OCI-LY7 (cell line): ENCODE measurements at regions not wholly inside any gene's neighbourhood (a gene's known extent, or its start where the extent isn't known, plus 50 kb on each side); places are given as distances from the start of the nearest gene placed in this dataset.

Experiments
- BruUV-seq: library from RNA; stranded (reverse); fragments of 400-500 nt; replicated peaks from 2 replicates; lab custom pipeline; 2021; lab: Mats Ljungman, UMichigan
- CTCF ChIA-PET: fragments of 300-600 bp; sonication (Branson Sonifier 250); formaldehyde crosslinking; loops from one replicate; lab custom pipeline; 2022; ENCODE audit warnings: antibody characterized with exemption; ENCODE audit not compliant: unreplicated experiment; lab: Charles Lee
- POLR2A ChIA-PET: fragments of 300-600 bp; sonication (Branson Sonifier 250); formaldehyde crosslinking; loops from one replicate; lab custom pipeline; 2022; ENCODE audit warnings: antibody characterized with exemption; lab: Charles Lee
- DNase-seq: peaks from one replicate; pipeline ENCODE4 v3.0.0-alpha.2; 2015; ENCODE audit warnings: low spot score
- H2AFZ ChIP-seq: fragments of 200-600 bp; sonication (generic), shearing (Covaris generic); 2 replicates; pipeline ENCODE4 v1.6.1; 2014; ENCODE audit warnings: mild to moderate bottlenecking, antibody characterized with exemption, low read length, moderate library complexity
- H3K27ac ChIP-seq: fragments of 200-600 bp; sonication (generic); 2 replicates; pipeline ENCODE4 v1.5.1; 2014; ENCODE audit warnings: mixed run types, low read depth, mild to moderate bottlenecking, moderate library complexity, low read length, inconsistent platforms; ENCODE audit not compliant: poor library complexity, severe bottlenecking
- H3K36me3 ChIP-seq: fragments of 200-600 bp; sonication (generic); 2 replicates; pipeline ENCODE4 v1.6.1; 2014; ENCODE audit warnings: mild to moderate bottlenecking, antibody characterized with exemption, low read length, moderate library complexity, mixed read lengths; ENCODE audit not compliant: insufficient read depth
- H3K4me1 ChIP-seq: fragments of 200-600 bp; sonication (generic); 2 replicates; pipeline ENCODE4 v1.5.1; 2014; ENCODE audit warnings: mild to moderate bottlenecking, low read length; ENCODE audit not compliant: insufficient read depth, poor library complexity, severe bottlenecking
- H3K4me2 ChIP-seq: fragments of 200-600 bp; sonication (generic); 2 replicates; pipeline ENCODE4 v1.6.1; 2014; ENCODE audit warnings: mild to moderate bottlenecking, low read length
- H3K4me3 ChIP-seq: fragments of 200-600 bp; sonication (generic); 2 replicates; pipeline ENCODE4 v1.5.1; 2014; ENCODE audit warnings: mild to moderate bottlenecking, low read depth, low read length; ENCODE audit not compliant: poor library complexity, severe bottlenecking
- H3K79me2 ChIP-seq: fragments of 200-600 bp; sonication (generic); 2 replicates; pipeline ENCODE4 v1.6.1; 2016; ENCODE audit warnings: low read depth, mild to moderate bottlenecking, low read length, moderate library complexity, mixed read lengths; ENCODE audit not compliant: insufficient read depth
- H3K9me2 ChIP-seq: fragments of 200-600 bp; sonication (generic); 2 replicates; pipeline ENCODE4 v1.6.1; 2016; ENCODE audit warnings: mild to moderate bottlenecking, low read length, mixed read lengths; ENCODE audit not compliant: insufficient read depth
- H3K9me3 ChIP-seq: fragments of 200-600 bp; sonication (generic); 2 replicates; pipeline ENCODE4 v1.6.1; 2014; ENCODE audit warnings: mild to moderate bottlenecking, mixed run types, low read length, mixed read lengths
- H4K20me1 ChIP-seq: fragments of 200-600 bp; sonication (generic); 2 replicates; pipeline ENCODE4 v1.6.1; 2014; ENCODE audit warnings: mild to moderate bottlenecking, antibody characterized with exemption, low read length, moderate library complexity, mixed read lengths; ENCODE audit not compliant: insufficient read depth
- CTCF ChIP-seq: fragments of 200-600 bp; sonication (generic); conservative IDR thresholded peaks from 2 replicates; pipeline ENCODE4 v1.5.1; 2014; ENCODE audit warnings: mild to moderate bottlenecking, antibody characterized with exemption, low read length, moderate library complexity, mixed read lengths
- EZH2phosphoT487 ChIP-seq: fragments of 200-600 bp; sonication (generic); IDR thresholded peaks from 2 replicates; pipeline ENCODE4 v1.6.1; 2018; ENCODE audit warnings: low read depth, borderline replicate concordance, mild to moderate bottlenecking, mixed run types, antibody characterized with exemption, low read length, moderate library complexity, mixed read lengths
- intact Hi-C: fragments of 100-400 bp; cut with micrococcal nuclease; formaldehyde crosslinking; loops from one replicate; pipeline ENCODE4 v1.10.0; 2022; ENCODE audit not compliant: unreplicated experiment

- Histone ChIP-seq H2AFZ (no peak overlapping the region), H3K36me3 (no peaks in the 10 kb centered on the region), H3K9me3 (no peaks in the 10 kb centered on the region), H3K4me3 (no peak overlapping the region), H4K20me1 (no peaks in the 10 kb centered on the region), H3K27ac (no peak overlapping the region), H3K4me1 (no peaks in the 10 kb centered on the region), H3K79me2 (no peaks in the 10 kb centered on the region), H3K9me2 (no peaks in the 10 kb centered on the region), H3K4me2 (no peak overlapping the region)
- POLR2A ChIA-PET, result no interaction called here
- CTCF ChIA-PET, result no interaction called here
- no peak for DNase-seq
- intact Hi-C loops, result no loop called here
- no TSS peak for BruUV-seq
- no peak for TF ChIP-seq EZH2phosphoT487
- no peak for TF ChIP-seq CTCF
These were observed 376.8 kb upstream of the CXorf51A start for GRCh38 chrX:147191361-147191760.

- DNase-seq, result no peak
- POLR2A ChIA-PET, result no interaction called here
- H3K79me2 ChIP-seq, result no peaks in the 10 kb centered on the region
- no peak overlapping the region for H3K4me2 ChIP-seq
- H3K4me1 ChIP-seq, result no peaks in the 10 kb centered on the region
- no peaks in the 10 kb centered on the region for H4K20me1 ChIP-seq
- TF ChIP-seq CTCF, result no peak
- no peak for TF ChIP-seq EZH2phosphoT487
- intact Hi-C loops, result no loop called here
- CTCF ChIA-PET, result no interaction called here
- no peaks in the 10 kb centered on the region for H3K9me2 ChIP-seq
- no peaks in the 10 kb centered on the region for H3K36me3 ChIP-seq
- H3K9me3 ChIP-seq, result no peaks in the 10 kb centered on the region
- H3K4me3 ChIP-seq, result no peak overlapping the region
- BruUV-seq, result no TSS peak
- no peak overlapping the region for H2AFZ ChIP-seq
- no peak overlapping the region for H3K27ac ChIP-seq
These were observed 368.6 kb upstream of the CXorf51A start for GRCh38 chrX:147183161-147183560.

- ChIA-PET POLR2A (no interaction called here), CTCF (no interaction called here)
- DNase-seq, result no peak
- Histone ChIP-seq H4K20me1 (no peaks in the 10 kb centered on the region), H2AFZ (no peak overlapping the region), H3K4me1 (no peaks in the 10 kb centered on the region), H3K9me2 (no peaks in the 10 kb centered on the region), H3K27ac (no peak overlapping the region), H3K4me3 (no peak overlapping the region), H3K79me2 (no peaks in the 10 kb centered on the region), H3K4me2 (no peak overlapping the region), H3K9me3 (no peaks in the 10 kb centered on the region), H3K36me3 (no peaks in the 10 kb centered on the region)
- TF ChIP-seq EZH2phosphoT487 (no peak), CTCF (no peak)
- BruUV-seq, result no TSS peak
- intact Hi-C loops, result no loop called here
These were observed 366.3 kb upstream of the CXorf51A start for GRCh38 chrX:147180886-147181285.
